Skin epidermis (tissue), 12 donors: ENCODE measurements at regions not wholly inside any gene's neighbourhood (a gene's known extent, or its start where the extent isn't known, plus 50 kb on each side); places are given as distances from the start of the nearest gene placed in this dataset.
A peak's percentile ranks its signal among the peaks of the same experiment; 100 is the strongest.
"Not testable (repeated sequence)": the region's sequence is repeated elsewhere in the genome, so short reads cannot be mapped to it uniquely, and the experiment has no call there.

Experiments
- H3K27ac ChIP-seq, 21 experiments: fragments of 200-600 bp; sonication (generic) in 11 of 21; one replicate each; pipeline ENCODE4 v1.5.0; 2020; ENCODE audit warnings: mild to moderate bottlenecking in 3 of 21, inconsistent platforms in 2 of 21, moderate library complexity in 2 of 21
- H3K4me3 ChIP-seq, 7 experiments: fragments of 200-600 bp; sonication (generic) in 2 of 7; one replicate each; pipeline ENCODE4 v1.5.0; 2020; ENCODE audit warnings: inconsistent platforms in 2 of 7, mild to moderate bottlenecking in 2 of 7, moderate library complexity in 1 of 7

DNA sequence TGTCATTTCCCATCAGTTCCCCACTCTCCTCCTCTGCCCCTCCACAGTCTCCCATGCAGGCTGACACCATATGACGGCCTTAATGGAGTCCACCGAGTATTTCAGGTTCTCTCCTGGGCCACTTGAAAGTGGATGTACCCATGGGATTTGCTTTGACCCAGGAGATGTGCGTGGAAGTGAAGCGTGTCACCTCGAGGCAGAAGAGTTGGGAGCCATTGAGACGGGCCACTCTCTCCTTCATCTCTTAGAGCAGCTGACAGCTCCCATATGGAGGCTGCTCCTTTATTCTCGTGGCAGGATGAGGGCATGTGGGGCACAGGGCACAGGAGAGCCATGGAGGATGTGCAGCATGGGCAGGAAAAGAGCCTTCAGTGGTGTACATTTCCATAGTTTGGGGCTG is 144.7 kb upstream of the CRYM start:
- not testable (repeated sequence) for H3K27ac ChIP-seq, H3K4me3 ChIP-seq

DNA sequence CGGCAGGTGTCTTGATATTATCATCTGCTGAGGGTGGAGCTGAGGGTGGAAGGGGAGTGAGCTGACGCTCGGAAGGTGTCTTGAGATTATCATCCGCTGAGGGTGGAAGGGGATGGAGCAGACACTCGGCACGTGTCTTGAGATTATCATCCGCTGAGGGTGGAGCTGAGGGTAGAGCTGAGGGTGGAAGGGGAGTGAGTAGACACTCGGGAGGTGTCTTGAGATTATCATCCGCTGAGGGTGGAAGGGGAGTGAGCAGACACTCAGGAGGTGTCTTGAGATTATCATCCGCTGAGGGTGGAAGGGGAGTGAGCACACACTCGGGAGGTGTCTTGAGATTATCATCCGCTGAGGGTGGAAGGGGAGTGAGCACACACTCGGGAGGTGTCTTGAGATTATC is 126.6 kb upstream of the CRYM start:
- not testable (repeated sequence) for H3K4me3 ChIP-seq, H3K27ac ChIP-seq

DNA sequence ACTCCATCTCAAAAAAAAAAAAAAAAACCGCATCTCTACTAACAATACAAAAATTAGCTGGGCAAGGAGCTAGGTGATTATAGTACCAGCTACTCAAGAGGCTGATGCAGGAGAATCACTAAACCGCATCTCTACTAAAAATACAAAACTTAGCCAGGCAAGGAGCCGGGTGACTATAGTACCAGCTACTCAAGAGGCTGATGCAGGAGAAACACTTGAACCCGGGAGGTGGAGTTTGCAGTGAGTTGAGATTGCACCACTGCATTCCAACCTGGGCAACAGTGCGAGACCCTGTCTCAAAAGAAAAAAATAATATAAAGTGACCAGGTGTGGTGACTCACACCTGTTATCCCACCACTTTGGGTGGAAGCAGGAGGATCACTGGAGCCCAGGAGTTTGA is 119.8 kb upstream of the CRYM start:
- H3K4me3 ChIP-seq, H3K27ac ChIP-seq: not testable (repeated sequence)

DNA sequence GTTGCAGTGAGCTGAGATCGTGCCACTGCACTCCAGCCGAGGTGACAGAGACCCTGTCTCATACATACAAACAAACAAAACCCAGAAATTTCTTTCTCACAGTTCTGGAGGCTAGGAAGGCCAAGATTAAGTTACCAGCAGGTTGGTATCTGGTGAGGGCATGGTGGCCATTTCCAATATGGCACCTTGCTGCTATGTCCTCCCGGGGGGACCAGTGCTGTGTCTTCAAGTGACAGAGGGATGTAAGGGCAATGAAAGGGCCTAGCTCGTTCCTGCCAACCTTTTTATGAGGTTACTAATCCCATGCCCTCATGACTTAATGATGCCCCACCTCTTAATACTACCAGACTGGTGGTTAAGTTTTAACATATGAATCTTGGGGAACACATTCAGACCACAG is 118.5 kb upstream of the CRYM start:
- not testable (repeated sequence) for H3K27ac ChIP-seq, H3K4me3 ChIP-seq

DNA sequence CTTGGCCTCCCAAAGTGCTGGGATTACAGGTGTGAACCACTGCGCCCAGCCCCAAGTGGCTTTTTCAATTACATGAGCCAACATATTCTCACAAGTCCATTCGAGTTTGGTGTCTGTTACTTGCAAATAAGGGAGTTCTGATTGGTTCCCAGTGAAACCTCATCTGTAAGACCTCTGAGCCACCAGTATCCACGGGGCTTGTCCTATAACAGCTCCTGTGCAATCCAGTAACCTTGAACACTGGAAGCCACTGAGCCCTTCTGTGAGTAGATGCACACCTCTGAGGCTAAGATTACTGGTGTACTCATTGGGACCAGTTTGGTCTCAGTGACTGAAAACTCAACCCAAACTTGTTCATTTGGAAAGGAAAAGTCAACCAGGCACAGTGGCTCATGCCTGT is 112.5 kb upstream of the CRYM start:
- H3K4me3 ChIP-seq, H3K27ac ChIP-seq: not testable (repeated sequence)

DNA sequence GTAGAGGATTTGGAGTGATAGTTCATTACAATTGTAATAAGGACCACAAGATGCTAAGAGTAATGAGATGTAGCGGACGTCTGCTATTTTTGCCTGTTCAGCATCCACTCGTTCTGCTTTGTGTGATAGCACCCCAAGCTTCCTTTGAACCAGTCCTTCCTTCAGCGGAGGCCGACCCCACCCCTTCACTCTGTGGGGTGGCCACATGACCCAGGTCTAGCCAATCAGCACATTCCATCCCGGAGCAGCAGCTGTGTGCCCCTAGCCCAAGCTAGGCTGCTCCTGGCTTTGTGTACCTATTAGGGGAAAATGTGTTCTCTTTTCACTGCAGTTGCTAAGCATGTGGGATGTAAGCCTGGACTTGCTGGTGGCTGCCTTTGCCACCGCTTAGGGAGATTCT is 111.8 kb upstream of the CRYM start:
- not testable (repeated sequence) for H3K4me3 ChIP-seq, H3K27ac ChIP-seq

DNA sequence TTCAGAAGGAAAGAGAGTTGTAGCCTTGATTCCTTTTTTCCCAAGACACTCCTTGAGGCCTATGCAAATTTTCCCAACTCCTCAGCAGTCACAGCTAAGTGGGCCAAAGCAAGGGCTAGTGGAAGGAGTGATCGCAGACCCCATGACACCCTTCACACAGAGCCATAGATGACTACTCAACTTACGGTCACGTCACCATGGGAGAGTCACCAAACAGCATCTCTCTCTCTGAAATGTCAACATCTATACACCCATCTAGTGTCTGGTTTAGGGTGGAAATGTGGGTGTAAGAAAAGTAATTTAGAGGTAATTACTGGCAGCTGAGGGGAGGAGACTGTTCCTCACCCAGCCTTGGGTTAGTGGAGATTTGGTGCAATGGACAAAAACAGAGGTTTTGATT is 109.7 kb upstream of the CRYM start:
- H3K27ac ChIP-seq, H3K4me3 ChIP-seq: not testable (repeated sequence)

DNA sequence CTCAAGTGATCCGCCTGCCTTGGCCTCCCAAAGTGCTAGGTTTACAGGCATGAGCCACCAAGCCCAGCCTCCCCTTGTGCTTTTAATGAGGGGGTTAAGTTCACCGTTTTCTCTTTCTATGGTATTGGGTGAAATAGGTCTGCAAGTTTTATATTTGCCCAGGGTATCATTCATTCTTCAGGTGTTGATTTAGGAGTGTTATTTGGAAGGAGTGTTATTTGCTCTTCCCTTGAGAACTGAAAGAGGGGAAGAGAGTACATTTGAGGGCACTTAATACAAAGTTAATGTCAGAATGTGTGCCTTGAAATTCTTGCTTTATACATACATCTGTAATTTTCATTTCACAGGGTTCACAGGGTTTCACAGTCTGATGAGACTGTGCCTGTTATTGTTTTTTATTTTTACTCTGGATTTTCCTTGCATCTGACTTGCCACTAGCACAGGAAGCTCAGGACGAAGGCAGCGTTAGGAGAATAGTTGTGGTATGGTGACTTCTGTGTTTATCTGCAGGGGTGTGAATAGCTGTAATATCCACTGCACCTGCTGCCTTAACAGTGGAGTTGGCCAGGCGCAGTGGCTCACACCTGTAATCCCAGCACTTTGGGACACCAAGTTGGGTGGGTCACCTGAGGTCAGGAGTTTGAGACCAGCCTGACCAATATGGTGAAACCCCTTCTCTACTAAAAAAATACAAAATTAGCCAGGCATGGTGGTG is 108.3 kb upstream of the CRYM start:
- not testable (repeated sequence) for H3K4me3 ChIP-seq, H3K27ac ChIP-seq

DNA sequence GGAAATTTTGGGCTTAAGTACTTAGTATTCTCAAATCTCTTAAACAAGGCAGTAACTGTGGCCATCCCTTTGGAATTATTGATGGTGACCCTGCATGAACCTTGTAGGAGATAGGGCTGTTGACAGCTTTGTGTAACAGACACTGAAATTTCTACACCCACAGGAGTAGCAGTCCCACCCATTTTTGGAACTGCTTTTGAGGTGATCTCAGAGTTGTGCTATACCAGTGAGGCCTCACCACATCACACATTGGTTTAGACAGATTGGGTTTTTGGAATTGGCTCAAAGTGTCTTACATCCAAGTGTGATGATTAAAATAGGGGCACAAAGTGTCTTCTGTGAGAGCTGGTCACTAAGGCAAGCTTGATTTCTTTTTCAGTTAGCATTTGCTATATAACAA is 105.6 kb upstream of the CRYM start:
- H3K4me3 ChIP-seq, H3K27ac ChIP-seq: not testable (repeated sequence)

DNA sequence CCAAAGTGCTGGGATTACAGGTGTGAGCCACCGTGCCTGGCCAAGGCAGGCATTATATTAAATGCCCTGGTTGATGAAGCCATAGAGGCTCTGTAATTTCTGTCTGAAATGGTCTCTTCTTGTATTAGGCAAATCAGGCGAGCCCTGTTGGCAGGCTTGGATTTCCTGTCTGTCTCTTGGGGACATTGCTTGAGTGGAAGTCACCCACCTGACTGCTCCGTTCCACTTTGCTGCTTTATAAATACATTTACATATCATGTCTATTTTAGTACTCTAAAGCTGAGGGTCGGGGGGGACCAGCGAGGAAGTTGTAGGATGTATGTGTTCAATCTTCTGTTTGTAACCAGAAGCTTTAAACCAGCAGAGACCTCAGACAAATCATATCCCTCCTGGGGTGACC is 101.6 kb upstream of the CRYM start:
- H3K27ac ChIP-seq = not testable (repeated sequence)

DNA sequence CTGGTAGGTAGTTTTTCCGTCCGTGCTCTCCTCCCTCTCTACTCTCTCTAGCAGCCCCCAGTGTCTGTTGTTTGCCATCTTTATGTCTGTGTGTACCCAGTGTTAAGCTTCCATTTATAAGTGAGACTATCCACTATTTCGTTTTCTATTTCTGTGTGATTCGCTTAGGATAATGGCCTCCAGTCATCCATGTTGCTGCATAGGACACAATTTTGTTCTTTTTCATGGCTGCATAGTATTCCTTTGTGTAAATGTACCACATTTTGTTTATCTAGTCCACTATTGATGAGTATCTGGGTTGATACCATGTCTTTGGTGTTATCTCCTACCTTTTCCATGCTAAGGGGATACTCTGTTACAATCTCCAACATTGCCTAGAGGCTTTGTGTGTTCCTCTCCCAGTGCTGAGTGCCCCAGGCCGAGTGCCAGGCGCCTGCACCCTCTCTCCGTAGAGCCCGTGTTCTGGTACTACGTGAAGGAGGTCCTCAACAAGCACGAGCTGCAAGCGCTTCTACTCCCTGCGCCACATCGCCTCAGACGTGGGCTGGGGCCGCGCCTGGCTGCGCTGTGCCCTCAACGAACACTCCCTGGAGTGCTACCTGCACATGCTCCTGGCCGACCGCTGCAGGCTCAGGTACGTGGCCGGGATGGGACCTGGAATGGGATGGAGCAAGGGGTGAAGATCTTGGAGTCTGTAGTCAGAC is 98.3 kb upstream of the CRYM start:
- not testable (repeated sequence) for H3K27ac ChIP-seq, H3K4me3 ChIP-seq

More for the DNA sequence above, 101.6 kb upstream of the CRYM start:
- not testable (repeated sequence) for H3K4me3 ChIP-seq

DNA sequence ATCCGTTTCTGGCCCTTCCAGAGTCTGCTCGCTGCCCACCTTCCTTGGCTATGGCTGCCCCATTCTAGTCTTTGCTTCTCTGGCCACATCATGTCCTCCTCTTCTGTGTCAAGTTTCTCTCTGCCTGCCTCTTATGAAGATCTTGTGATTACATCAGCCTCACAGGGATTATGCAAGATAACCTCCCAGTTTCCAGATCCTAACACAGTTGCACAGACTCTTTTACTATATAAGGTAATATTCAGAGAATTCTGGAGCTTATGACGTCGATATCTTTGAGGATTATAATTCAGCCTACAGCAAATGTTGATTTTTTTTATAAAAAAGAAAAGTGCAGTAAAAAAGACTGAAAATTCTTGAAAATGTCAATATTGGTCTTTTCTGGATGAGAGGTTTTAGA is 97.2 kb upstream of the CRYM start:
- not testable (repeated sequence) for H3K27ac ChIP-seq

DNA sequence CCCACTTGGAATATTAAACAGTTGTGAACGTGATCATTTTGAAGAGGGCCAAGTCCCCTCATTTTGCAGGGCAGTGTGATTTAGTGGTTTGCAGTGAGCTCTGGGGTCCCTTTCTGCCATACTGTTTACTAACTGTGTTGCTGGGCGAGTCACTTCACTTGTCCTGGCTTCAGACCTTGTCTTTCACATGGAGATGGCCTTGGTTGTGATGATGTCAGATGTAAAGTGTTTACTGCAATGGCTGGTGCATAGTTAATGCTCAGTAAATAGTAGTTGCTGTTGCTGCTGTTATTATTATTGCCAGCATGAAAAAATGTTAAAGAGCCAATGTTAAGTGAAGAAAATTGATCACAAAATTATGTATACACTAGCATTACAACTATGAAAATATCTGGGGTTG is 95.4 kb upstream of the CRYM start:
- H3K4me3 ChIP-seq, H3K27ac ChIP-seq: not testable (repeated sequence)

More for the DNA sequence above, 97.2 kb upstream of the CRYM start:
- H3K4me3 ChIP-seq = not testable (repeated sequence)

DNA sequence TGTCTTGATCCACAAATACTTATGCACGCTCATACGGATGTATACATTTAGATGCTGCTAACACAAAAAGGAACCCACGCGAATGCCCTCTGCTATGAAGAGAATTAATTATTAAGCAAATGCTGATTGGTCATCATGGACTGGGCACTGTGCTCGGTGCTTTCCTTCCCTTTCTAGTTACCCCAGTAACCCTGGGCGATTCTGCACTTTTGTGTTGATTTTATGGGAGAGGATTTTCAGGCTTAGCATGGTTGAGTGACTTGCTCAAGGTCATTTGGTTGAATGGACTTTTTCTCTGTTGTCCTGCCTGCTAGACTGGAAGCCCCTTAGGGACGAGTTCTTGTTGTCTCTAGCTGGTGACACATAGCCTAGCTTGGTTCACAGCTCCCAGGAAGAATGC is 94.8 kb upstream of the CRYM start:
- H3K4me3 ChIP-seq, H3K27ac ChIP-seq: not testable (repeated sequence)

DNA sequence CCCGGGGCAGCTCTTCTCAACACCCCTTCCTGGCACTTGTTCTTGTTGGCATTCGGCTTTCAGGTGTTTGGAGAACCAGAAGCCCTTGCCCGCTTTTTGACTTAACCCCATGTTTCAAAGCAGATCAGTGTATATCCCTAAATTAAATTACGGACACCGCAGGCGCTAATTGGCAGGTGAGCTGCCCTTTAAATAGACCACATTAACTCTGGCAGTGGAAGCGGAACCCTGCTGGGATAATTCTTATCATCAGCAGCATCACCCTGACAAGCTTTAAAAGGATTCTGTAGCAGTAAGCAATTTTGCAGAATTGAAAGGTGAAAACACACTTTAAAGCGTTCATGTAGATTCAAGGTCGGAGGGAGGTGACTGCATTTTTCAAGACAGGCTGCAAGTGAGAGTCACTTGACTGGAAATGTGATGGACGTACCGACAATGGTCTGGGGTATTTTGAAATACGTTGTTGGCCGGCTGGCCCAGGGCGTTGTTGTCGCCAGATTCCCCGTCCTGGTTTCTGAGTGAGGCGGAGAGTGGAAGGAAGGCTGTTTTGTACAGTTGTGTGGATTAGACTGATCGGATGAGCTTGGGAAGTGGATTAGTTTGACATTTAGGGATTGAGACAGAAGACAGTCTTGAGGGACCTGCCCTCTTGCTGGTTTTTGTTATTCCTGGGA is 94.2 kb upstream of the CRYM start:
- H3K27ac ChIP-seq, H3K4me3 ChIP-seq: not testable (repeated sequence)

DNA sequence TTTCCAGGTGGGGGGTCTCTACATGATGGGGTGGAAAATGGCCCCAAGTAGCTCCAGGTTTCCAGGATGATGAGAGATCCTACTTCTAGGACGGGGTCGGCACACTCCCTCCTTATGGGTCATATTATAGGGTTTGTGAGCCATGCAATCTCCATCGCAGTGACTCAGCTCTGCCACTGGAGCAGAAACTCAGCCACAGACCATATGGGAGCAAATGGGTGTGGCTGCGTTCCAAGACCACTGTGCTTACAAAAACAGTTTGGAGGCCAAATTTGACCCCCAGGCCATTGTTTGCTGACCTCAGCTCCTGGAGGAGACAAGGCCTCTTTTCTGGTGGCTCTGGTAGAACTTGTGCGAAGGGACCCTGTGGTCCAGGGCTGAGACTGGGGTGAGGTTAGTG is 92.7 kb upstream of the CRYM start:
- not testable (repeated sequence) for H3K27ac ChIP-seq, H3K4me3 ChIP-seq

DNA sequence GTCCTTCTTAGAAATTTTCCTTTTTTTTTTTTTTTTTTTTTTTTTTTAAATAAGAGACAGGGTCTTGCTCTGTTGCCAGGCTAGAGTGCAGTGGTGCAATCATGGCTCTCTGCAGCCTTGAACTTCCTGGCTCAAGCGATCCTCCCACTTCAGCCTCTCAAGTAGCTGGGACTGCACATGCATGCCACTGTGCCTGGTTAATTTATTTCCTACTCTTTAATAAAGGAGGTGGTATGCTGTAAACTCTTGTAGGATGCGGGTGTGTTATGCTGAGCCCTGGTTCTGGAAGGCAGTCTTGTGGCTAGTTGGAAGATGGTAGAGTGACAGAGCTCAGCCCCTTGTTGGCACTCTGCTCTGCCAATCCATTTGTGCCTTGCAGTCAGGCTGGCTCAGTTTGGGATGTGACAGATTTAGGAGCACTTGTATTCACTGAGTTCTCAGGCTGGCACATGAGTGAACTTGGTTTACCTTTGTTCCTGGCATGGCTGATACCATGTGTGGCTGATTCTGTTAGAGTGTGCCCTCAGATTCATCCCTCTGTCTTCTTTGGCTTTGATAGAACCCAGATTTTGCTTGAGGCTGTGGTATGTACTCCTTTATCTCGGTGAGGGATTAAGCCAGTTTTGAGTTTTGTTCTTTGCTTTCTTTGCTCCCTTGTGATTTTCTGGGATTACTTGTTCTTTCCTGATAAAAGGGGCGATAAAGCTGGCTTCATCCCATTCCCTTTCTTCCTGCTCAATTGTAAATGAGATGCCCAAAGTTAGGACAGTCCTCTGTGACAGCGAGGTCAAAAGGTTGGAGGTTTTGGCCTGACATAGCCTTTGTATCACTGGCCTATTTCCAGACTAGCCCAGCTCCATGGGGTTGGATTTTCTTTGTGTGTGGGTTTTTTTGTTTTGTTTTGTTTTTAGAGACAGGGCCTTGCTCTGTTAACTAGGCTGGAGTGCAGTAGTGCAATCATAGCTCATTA is 91.2 kb upstream of the CRYM start:
- not testable (repeated sequence) for H3K27ac ChIP-seq, H3K4me3 ChIP-seq

DNA sequence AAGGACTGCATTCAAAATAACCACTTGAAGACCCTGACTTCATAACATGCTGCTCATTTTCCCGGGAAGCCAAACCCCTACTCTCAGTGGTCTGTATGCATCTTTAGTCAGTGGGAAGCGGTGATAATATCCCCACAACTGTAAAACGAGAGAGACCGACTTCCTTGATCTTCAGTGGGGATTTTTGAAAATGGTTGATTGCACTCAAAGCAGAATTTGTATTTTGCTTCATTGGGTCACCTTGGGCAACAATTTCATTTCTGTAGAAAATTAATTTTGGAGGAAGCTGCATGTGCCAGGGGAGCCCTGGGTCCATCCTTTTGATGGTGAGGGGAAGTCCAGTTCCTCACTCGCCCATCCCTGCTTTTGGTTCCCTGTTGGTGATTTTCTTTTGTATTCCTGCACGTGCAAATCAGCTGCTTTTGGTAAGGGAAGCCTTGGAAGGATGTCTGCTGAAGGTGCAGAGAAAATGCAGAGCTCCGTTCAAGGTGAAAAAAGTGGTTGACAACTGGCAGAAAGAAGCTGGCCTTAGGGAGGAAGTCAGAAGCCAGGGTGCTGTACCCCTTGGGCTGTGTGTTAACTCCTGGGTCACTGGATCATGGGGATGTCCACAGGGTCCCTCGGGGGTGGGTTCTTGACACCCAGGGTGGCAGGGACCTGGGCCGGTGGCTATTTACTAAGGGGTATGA is 89.8 kb upstream of the CRYM start:
- H3K4me3 ChIP-seq, H3K27ac ChIP-seq: not testable (repeated sequence)

DNA sequence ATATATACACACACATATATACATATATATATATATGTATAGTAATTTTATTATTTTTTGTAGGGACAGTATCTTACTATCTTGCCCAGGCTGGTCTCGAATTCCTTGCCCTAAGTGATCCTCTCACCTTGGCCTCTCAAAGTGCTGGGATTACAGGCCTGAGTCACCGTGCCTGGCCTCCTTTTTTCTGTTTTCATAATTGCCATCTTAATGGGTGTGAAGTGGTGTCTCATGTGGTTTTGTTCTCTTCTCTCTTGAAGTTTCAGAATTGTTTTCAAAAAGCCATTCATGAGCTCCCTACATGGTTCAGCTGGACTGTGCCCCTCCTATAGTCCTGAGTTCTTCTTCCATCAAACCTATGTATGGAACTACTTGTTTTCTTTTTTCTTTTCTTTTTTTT is 88.9 kb upstream of the CRYM start:
- H3K4me3 ChIP-seq = not testable (repeated sequence)

More for the DNA sequence above, 88.9 kb upstream of the CRYM start:
- peak overlapping the region in 1 of 21 experiments; percentile 29 for H3K27ac ChIP-seq
